HG03342 (cell line): ENCODE measurements at regions not wholly inside any gene's neighbourhood (a gene's known extent, or its start where the extent isn't known, plus 50 kb on each side); places are given as distances from the start of the nearest gene placed in this dataset.
"Not testable (repeated sequence)": the region's sequence is repeated elsewhere in the genome, so short reads cannot be mapped to it uniquely, and the experiment has no call there.

Experiments used
- ATAC-seq: cut with Tn5 transposase; IDR thresholded peaks from one replicate; pipeline ENCODE4 v1.9.1; 2021; ENCODE audit warnings: mild to moderate bottlenecking, moderate library complexity; ENCODE audit not compliant: unreplicated experiment

GRCh38 chr2:7420530-7420929, 503.3 kb downstream of the RNF144A start:
- no peak for ATAC-seq

- no peak for ATAC-seq
Measured at GRCh38 chr2:7424481-7424880, 507.3 kb downstream of the RNF144A start.

- ATAC-seq: peak; percentile 50
Measured at GRCh38 chr2:7427293-7428060, 510.3 kb downstream of the RNF144A start.

GRCh38 chr2:7428454-7429204, 511.4 kb downstream of the RNF144A start:
- no peak for ATAC-seq

GRCh38 chr2:7429733-7430132, 512.5 kb downstream of the RNF144A start:
- no peak for ATAC-seq

- no peak for ATAC-seq
Measured at GRCh38 chr2:7430421-7430868, 513.2 kb downstream of the RNF144A start.

- no peak for ATAC-seq
Measured at GRCh38 chr2:7430869-7431641, 513.8 kb downstream of the RNF144A start.

- no peak for ATAC-seq
Measured at GRCh38 chr2:7432436-7432835, 515.2 kb downstream of the RNF144A start.

- no peak for ATAC-seq
Measured at GRCh38 chr2:7436096-7436906, 519.1 kb downstream of the RNF144A start.

- ATAC-seq: no peak
Measured at GRCh38 chr2:7437141-7437540, 519.9 kb downstream of the RNF144A start.

GRCh38 chr2:7437716-7438632, 520.8 kb downstream of the RNF144A start:
- no peak for ATAC-seq

GRCh38 chr2:7438855-7439254, 521.6 kb downstream of the RNF144A start:
- ATAC-seq: no peak

- ATAC-seq: no peak
Measured at GRCh38 chr2:7440977-7441376, 523.8 kb downstream of the RNF144A start.

GRCh38 chr2:7441841-7442240, 524.6 kb downstream of the RNF144A start:
- ATAC-seq: not testable (repeated sequence)

- ATAC-seq: no peak
Measured at GRCh38 chr2:7444626-7445025, 527.4 kb downstream of the RNF144A start.

- ATAC-seq: no peak
Measured at GRCh38 chr2:7448578-7449264, 531.5 kb downstream of the RNF144A start.

GRCh38 chr2:7449298-7449697, 532.1 kb downstream of the RNF144A start:
- no peak for ATAC-seq

- ATAC-seq: no peak
Measured at GRCh38 chr2:7450188-7450832, 533.1 kb downstream of the RNF144A start.

GRCh38 chr2:7450833-7451190, 533.6 kb downstream of the RNF144A start:
- no peak for ATAC-seq
